ENCODE measurements at regions not wholly inside any gene's neighbourhood (a gene's known extent, or its start where the extent isn't known, plus 50 kb on each side); places are given as distances from the start of the nearest gene placed in this dataset.

DNA sequence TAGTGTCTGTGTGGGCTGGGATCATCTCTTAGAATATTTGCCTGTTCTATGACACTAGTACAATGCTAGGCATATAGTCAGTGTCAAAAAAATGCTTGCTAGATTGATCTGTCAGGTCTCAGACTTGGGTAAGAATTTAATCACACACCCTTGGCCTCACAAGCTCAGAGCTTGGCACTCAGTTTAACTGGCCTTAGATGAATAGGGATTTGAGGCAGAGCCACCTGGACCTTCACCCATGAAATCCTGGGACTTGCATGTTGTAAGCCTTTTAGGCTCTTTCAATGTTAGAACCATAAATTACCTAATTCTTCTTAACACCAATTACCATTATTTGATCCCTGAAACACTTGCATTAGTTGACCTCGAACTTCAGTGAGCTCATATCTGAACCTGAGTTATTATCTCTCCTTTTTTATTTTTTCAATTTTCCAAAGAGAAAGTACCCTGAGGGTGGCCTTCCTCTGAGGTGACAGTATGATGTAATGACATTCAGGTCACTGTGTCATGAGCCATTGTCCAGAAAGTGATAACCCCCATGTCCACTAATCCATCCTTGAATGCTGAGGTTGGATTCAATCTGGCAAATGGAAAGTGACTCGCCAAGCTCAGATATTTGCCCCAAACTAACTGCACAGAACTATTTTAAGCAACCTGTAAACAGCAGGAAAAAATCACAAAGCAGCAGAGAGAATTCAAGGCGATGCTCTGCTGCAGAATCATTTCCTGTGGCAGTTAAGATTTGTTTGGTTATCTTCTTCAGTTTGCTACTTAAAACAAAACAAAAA lies 615.2 kb upstream of the NR2F2 start:
- H3K4me3 ChIP-seq (ENCODE audit: low read depth in 1 of 2, low read length in 2 of 2) = no peak overlapping the region
- H3K9ac ChIP-seq (ENCODE audit: low read length) = no peak overlapping the region
- no peaks in the 10 kb centered on the region for H3K9me3 ChIP-seq (ENCODE audit: low read length)
- no peaks in the 10 kb centered on the region for H3K27me3 ChIP-seq (ENCODE audit: control insufficient read depth in 1 of 2, insufficient read depth in 2 of 2, low read length in 2 of 2)
- H3K36me3 ChIP-seq (ENCODE audit: insufficient read depth, low read length) = no peaks in the 10 kb centered on the region
- peaks cover 4% of the 10 kb centered on the region for H3K4me1 ChIP-seq (ENCODE audit: insufficient read depth, low read length)
- no peak overlapping the region for H3K27ac ChIP-seq (ENCODE audit: low read depth, low read length)

DNA sequence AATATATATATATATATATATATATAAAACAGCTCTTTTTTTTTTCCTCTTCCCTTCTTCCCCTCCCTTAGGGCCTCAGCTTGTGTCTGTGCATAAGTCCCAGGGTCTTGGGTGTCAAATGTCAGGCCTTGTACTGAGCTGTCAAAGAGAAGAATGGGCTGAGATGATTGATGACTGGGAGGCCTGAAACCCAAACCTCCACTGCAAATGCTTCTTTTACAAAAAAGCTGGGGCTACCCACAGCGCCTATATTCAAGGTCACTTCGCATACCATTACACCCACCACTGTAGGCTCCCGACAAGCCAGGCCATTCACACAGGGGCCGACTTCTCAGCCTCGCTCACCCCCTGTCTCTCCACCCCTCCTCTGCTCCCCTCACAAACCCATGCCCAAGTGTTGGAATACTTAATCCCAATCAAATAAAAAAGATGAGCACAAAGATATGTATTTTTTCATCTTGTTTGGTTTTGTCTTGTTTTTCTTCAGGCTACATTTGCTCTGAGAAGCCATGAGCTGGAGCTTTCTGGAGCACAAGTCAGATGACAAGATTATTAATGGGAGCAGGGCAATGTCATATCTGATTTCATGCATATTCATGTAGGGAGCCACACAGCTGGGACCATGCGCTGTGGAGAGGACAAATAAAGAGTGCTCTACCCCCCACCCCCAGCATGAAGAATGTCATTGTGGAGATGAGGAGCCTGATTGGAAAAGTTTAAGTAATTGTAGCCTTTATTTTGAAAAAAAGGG lies 614.4 kb upstream of the NR2F2 start:
- H3K9me3 ChIP-seq (ENCODE audit: low read length) = no peaks in the 10 kb centered on the region
- H3K36me3 ChIP-seq (ENCODE audit: insufficient read depth, low read length) = no peaks in the 10 kb centered on the region
- no peak overlapping the region for H3K9ac ChIP-seq (ENCODE audit: low read length)
- no peak overlapping the region for H3K27ac ChIP-seq (ENCODE audit: low read depth, low read length)
- H3K27me3 ChIP-seq (ENCODE audit: control insufficient read depth in 1 of 2, insufficient read depth in 2 of 2, low read length in 2 of 2) = no peaks in the 10 kb centered on the region
- no peak overlapping the region for H3K4me3 ChIP-seq (ENCODE audit: low read depth in 1 of 2, low read length in 2 of 2)
- peaks cover 4% of the 10 kb centered on the region for H3K4me1 ChIP-seq (ENCODE audit: insufficient read depth, low read length)

DNA sequence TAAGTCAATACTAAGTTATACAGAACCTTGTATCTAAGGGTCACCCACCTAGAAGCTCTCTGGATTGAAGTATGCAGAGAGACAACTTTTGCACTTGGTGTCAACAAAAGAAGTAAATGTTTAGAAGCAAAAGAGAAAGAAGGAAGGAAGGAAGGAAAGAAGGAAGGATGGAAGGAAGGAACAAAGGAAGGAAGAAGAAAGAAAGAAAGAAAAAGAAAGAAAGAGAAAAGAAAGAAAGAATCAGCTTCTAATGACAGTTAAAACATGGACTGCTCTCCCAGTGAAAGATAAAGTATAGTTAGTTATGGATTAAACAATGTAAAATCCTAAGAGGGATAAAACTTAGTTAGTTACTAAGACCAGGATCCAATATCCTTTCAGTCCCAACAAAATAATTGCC lies 613.8 kb upstream of the NR2F2 start:
- Histone ChIP-seq H3K27ac (ENCODE audit: low read depth, low read length) (no peak overlapping the region), H3K36me3 (ENCODE audit: insufficient read depth, low read length) (no peaks in the 10 kb centered on the region)

DNA sequence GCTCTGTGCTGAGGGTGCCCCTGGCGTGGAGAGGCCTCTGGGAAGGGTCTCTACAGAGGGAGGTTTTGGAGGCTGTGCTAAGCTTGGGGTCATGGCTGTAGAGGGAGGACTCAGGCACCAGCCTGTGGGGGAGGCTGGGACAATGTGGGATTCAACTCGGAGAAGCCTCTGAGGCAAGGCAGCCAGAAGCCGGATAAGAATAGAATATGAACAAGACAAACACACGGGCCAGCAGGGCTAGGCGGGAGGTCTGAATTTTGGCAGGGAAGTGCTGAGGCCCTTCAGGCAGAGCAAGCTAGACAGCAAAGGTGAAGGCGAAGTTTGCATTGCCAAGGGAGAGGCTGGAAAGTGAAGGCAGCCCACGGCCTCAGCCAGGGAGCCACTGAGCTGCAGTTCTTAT lies 612.1 kb upstream of the NR2F2 start:
- Histone ChIP-seq H3K36me3 (ENCODE audit: insufficient read depth, low read length) (no peaks in the 10 kb centered on the region), H3K4me3 (ENCODE audit: low read depth in 1 of 2, low read length in 2 of 2) (no peak overlapping the region), H3K9ac (ENCODE audit: low read length) (no peak overlapping the region), H3K27ac (ENCODE audit: low read depth, low read length) (no peak overlapping the region), H3K27me3 (ENCODE audit: control insufficient read depth in 1 of 2, insufficient read depth in 2 of 2, low read length in 2 of 2) (no peaks in the 10 kb centered on the region), H3K9me3 (ENCODE audit: low read length) (no peaks in the 10 kb centered on the region), H3K4me1 (ENCODE audit: insufficient read depth, low read length) (peaks cover 4% of the 10 kb centered on the region)

More for the DNA sequence above, 613.8 kb upstream of the NR2F2 start:
- H3K9me3 ChIP-seq (ENCODE audit: low read length) = no peaks in the 10 kb centered on the region
- H3K9ac ChIP-seq (ENCODE audit: low read length) = no peak overlapping the region
- H3K4me3 ChIP-seq (ENCODE audit: low read depth in 1 of 2, low read length in 2 of 2) = no peak overlapping the region
- peaks cover 4% of the 10 kb centered on the region for H3K4me1 ChIP-seq (ENCODE audit: insufficient read depth, low read length)
- H3K27me3 ChIP-seq (ENCODE audit: control insufficient read depth in 1 of 2, insufficient read depth in 2 of 2, low read length in 2 of 2) = no peaks in the 10 kb centered on the region

DNA sequence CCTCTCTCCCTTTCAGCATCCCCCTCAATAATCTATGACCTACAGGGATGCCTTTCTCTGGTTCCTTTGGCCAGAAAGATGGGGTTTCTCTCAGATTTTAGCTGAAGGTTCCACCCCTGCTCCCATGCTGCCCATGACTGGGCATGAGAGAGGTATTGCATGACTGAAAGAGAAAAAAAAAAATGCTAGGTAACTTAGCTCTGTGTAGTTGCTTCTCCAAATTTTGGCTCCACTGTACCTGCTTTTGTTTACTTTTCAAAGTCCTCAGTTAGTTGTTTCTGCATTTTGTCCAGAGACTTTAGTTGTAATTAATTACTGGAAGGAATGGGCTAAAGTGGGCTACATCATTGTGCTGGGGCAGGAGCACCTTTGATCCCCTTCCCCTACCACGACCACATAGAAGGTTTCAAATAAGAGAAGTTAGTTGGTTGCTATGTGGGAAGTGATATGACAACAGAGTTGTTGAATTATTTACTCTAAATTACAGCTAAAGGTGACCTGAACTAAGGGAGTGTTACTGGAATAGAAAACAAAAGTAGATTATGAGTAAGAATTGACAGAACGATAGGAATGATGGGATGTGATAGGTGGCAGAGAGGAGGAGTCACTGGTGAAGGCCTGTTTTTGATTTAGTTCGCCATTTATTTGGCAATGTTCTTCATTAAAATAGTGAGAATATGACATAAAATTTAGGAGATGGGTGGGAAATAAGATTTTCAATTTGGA lies 605.4 kb upstream of the NR2F2 start:
- H3K9me3 ChIP-seq (ENCODE audit: low read length) = no peaks in the 10 kb centered on the region
- H3K27ac ChIP-seq (ENCODE audit: low read depth, low read length) = no peak overlapping the region
- no peak overlapping the region for H3K9ac ChIP-seq (ENCODE audit: low read length)
- H3K27me3 ChIP-seq (ENCODE audit: control insufficient read depth in 1 of 2, insufficient read depth in 2 of 2, low read length in 2 of 2) = no peaks in the 10 kb centered on the region
- no peaks in the 10 kb centered on the region for H3K36me3 ChIP-seq (ENCODE audit: insufficient read depth, low read length)
- no peak overlapping the region for H3K4me3 ChIP-seq (ENCODE audit: low read depth in 1 of 2, low read length in 2 of 2)
- H3K4me1 ChIP-seq (ENCODE audit: insufficient read depth, low read length) = no peaks in the 10 kb centered on the region

DNA sequence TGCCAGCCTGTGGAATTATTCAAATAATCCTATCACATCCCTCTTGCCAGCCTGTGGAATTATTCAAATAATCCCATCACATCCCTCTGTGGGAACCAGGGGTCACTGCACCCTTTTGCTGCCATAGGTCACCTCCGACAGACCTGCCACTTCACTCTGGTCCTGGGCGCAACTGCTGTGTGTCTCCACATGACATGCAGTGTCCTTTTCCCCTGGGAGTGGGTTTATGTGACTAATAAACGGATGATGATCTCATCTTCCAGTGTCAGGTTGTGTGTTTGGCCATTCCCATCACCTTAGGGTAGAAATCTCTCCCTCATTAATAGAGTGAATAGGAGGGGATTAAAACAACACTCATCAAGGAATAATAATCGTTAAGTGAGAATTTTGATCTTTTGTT lies 603.6 kb upstream of the NR2F2 start:
- Histone ChIP-seq H3K9ac (ENCODE audit: low read length) (no peak overlapping the region), H3K27me3 (ENCODE audit: control insufficient read depth in 1 of 2, insufficient read depth in 2 of 2, low read length in 2 of 2) (no peaks in the 10 kb centered on the region), H3K4me1 (ENCODE audit: insufficient read depth, low read length) (no peaks in the 10 kb centered on the region), H3K9me3 (ENCODE audit: low read length) (no peaks in the 10 kb centered on the region), H3K27ac (ENCODE audit: low read depth, low read length) (no peak overlapping the region), H3K4me3 (ENCODE audit: low read depth in 1 of 2, low read length in 2 of 2) (no peak overlapping the region), H3K36me3 (ENCODE audit: insufficient read depth, low read length) (no peaks in the 10 kb centered on the region)

DNA sequence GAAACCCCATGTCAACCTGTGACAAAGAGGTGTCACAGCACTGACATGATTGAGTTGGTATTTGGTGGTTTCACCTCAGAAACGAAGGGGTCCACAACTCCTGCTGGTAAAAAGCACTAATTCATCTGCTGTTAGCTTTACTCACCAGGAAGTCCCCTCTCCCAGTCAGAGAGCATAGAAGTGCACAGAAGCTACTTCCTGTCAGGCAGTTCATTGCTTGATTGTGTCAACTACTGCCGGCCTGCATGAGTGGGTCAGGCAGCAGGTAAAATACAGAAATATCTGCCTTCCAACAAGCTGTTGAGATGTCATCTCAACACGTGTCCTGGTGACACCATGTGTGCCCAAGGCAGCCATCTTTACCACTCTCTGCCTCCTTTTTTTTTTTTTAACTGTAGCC lies 596.6 kb upstream of the NR2F2 start:
- H3K4me3 ChIP-seq (ENCODE audit: low read depth in 1 of 2, low read length in 2 of 2) = no peak overlapping the region
- H3K27ac ChIP-seq (ENCODE audit: low read depth, low read length) = no peak overlapping the region
- H3K36me3 ChIP-seq (ENCODE audit: insufficient read depth, low read length) = no peaks in the 10 kb centered on the region
- H3K4me1 ChIP-seq (ENCODE audit: insufficient read depth, low read length) = no peaks in the 10 kb centered on the region
- no peak overlapping the region for H3K9ac ChIP-seq (ENCODE audit: low read length)
- H3K9me3 ChIP-seq (ENCODE audit: low read length) = no peaks in the 10 kb centered on the region
- no peaks in the 10 kb centered on the region for H3K27me3 ChIP-seq (ENCODE audit: control insufficient read depth in 1 of 2, insufficient read depth in 2 of 2, low read length in 2 of 2)

DNA sequence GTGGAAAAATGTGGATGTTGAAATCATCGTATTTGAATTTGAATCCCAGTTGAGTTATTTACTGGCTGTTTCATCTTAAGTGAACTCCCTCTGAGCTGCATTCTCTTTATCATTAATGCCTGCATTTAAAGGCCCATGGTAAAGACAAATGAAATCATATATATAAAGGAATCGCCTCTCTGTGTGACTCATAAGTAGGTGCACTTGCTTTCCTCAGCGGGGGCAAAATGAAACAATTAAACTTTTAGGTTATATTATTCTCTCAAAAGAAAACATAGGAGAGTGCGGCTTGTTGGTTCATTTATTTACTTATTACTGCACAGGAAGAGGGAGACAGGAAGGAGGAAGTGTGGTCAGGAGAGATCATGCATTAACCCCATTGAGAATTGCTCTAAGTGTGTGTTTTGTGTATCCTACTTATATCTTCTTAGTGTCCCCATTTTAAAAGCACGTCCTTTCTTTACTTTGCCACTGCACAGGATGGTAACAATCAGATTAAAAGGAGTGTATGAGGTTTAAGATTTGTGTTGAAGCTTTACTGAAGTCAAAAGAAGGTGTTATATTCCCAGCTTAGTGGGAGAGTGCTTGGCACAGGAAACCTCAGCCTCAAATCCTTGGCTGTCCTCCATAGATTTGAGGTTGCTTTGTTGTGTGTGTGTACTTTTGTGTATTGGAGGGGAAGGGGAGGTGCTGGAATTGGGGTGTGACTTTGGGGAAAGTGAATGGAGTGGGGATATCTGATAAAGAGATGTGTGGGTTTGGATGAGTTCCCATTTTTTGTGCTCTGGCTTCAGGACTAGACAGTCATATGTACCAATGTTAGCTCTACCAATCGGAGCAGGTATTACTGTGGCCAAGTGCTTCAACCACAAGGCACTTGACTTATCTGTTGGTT lies 595.8 kb upstream of the NR2F2 start:
- H3K36me3 ChIP-seq (ENCODE audit: insufficient read depth, low read length) = no peaks in the 10 kb centered on the region
- H3K4me1 ChIP-seq (ENCODE audit: insufficient read depth, low read length) = no peaks in the 10 kb centered on the region
- H3K9ac ChIP-seq (ENCODE audit: low read length) = no peak overlapping the region
- no peak overlapping the region for H3K27ac ChIP-seq (ENCODE audit: low read depth, low read length)
- H3K27me3 ChIP-seq (ENCODE audit: control insufficient read depth in 1 of 2, insufficient read depth in 2 of 2, low read length in 2 of 2) = no peaks in the 10 kb centered on the region
- no peak overlapping the region for H3K4me3 ChIP-seq (ENCODE audit: low read depth in 1 of 2, low read length in 2 of 2)
- H3K9me3 ChIP-seq (ENCODE audit: low read length) = no peaks in the 10 kb centered on the region

DNA sequence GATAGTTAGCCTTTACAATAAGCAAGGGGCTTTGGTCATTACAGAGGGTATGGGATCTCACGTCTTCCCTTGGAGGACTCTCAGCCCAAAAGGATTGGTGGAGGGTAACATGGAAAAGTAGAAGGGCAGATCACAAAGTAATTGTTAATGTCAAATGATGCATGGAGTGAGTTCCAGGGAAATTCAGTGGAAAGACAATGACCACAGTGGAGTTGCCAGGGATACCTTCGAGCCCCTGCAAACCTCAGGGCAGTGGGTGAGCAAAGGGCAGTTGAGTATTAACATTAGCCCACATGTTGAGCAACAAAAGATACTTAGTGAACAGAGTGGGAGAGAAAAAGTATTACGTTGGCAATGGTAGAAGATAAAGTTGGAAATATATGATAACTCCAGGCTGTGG lies 593.4 kb upstream of the NR2F2 start:
- H3K36me3 ChIP-seq (ENCODE audit: insufficient read depth, low read length) = no peaks in the 10 kb centered on the region
- H3K9me3 ChIP-seq (ENCODE audit: low read length) = no peaks in the 10 kb centered on the region
- H3K27ac ChIP-seq (ENCODE audit: low read depth, low read length) = no peak overlapping the region
- no peak overlapping the region for H3K4me3 ChIP-seq (ENCODE audit: low read depth in 1 of 2, low read length in 2 of 2)
- no peaks in the 10 kb centered on the region for H3K4me1 ChIP-seq (ENCODE audit: insufficient read depth, low read length)
- no peaks in the 10 kb centered on the region for H3K27me3 ChIP-seq (ENCODE audit: control insufficient read depth in 1 of 2, insufficient read depth in 2 of 2, low read length in 2 of 2)
- no peak overlapping the region for H3K9ac ChIP-seq (ENCODE audit: low read length)

DNA sequence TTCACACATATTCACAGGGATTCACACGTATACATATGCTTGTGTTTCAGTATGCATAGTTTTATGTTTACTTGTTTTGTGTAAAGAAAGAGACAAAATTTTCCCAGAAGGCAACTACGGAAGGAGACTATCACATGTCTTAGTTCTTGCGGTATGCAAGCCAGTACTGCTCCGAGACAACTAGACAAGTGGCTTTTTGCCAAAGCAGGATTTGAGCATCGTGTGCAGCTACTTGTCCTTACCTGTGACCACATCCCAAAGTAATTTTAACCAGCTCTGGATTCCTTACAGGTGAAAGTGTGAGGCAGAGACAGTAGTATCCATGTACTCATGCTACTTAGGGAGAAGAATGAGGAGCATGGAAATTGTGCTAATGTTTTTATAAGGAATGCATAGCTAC lies 591.4 kb upstream of the NR2F2 start:
- H3K4me3 ChIP-seq (ENCODE audit: low read depth in 1 of 2, low read length in 2 of 2) = no peak overlapping the region
- no peaks in the 10 kb centered on the region for H3K27me3 ChIP-seq (ENCODE audit: control insufficient read depth in 1 of 2, insufficient read depth in 2 of 2, low read length in 2 of 2)
- H3K36me3 ChIP-seq (ENCODE audit: insufficient read depth, low read length) = no peaks in the 10 kb centered on the region
- no peak overlapping the region for H3K27ac ChIP-seq (ENCODE audit: low read depth, low read length)
- H3K9ac ChIP-seq (ENCODE audit: low read length) = no peak overlapping the region
- no peaks in the 10 kb centered on the region for H3K9me3 ChIP-seq (ENCODE audit: low read length)
- H3K4me1 ChIP-seq (ENCODE audit: insufficient read depth, low read length) = no peaks in the 10 kb centered on the region

DNA sequence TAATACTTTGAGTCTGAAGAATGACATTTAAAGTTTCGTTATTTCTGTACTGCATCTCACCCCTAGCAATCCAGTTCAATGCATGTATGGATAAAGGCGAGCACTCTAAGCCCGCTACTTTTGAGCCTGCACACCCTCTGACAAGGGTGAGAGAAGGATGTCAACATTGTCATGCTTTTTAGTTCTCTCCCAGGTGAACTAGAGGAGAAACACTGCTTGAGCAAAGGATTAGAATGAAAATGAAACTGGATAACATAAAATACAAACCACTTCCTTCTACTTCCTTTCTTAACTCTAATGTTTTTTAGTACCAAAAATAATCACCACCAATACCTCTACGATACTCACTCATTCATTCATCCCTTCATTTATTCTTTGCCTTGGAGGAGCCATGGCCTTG lies 588.7 kb upstream of the NR2F2 start:
- Histone ChIP-seq H3K9ac (ENCODE audit: low read length) (no peak overlapping the region), H3K4me1 (ENCODE audit: insufficient read depth, low read length) (no peaks in the 10 kb centered on the region), H3K36me3 (ENCODE audit: insufficient read depth, low read length) (no peaks in the 10 kb centered on the region), H3K4me3 (ENCODE audit: low read depth in 1 of 2, low read length in 2 of 2) (no peak overlapping the region), H3K27ac (ENCODE audit: low read depth, low read length) (no peak overlapping the region), H3K9me3 (ENCODE audit: low read length) (no peaks in the 10 kb centered on the region), H3K27me3 (ENCODE audit: control insufficient read depth in 1 of 2, insufficient read depth in 2 of 2, low read length in 2 of 2) (no peaks in the 10 kb centered on the region)

Measured in muscle layer of colon (tissue), 2 donors.